ENCODE measurements at regions not wholly inside any gene's neighbourhood (a gene's known extent, or its start where the extent isn't known, plus 50 kb on each side); places are given as distances from the start of the nearest gene placed in this dataset.
"Not testable (repeated sequence)": the region's sequence is repeated elsewhere in the genome, so short reads cannot be mapped to it uniquely, and the experiment has no call there.

DNA sequence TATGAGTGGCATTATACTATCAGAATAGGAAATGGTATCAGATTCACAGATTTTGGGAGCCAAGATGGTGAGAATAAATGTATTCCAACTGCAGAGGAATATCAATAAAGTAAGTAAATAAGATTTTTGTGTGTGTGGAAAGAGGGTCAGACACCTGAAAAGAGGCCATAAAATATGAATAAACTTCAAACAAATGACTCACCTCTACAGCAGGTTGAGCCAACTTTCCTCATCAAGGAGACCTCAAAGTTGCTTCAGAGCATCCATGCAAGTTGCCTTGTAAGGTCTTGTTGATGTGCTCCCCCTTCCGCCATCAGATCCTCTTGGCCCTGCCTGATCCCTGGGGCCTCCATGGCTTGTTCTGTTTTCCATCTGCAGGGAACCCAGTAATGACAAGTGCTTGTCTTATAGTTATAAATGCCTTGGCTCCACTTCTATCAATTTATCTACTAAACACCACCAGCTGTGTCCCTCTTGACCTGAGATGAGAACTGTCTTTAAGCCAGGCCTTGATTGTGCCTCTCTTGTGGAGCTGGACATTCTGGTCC lies 775.6 kb downstream of the LTN1 start:
- DNase-seq: no peak

DNA sequence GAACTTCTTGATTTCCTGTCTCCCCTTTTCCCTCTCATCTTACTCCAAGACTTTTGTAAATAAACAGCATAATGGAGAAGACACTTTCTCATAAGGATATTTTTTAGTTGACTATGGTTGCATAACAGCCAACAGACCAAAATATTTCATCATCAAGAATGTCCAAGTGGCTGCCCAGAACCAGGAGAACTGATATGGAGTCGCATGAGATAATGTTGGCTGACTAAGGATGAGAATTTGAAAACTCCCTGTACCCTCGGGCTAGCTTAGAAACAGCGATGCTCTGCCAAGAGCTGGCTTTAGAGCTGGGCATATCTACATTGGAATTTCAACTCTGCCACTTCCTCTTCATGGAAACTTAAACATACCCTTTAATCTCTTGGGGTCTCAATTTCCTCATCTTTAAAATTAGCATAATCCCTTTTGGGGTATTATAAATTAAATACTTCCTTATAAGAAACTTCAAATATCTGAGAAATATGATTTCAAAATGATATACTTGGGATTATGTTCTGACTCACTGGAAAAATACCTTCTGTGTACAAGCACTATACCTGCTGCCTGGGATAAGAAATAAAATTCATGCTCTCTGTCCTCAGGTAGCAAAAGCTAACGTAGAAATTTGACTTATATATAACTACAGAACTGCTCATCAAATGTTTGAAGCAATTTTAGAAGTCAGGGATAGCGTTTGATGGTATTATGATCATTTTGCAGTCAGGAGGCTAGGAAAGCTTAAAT lies 777.3 kb downstream of the LTN1 start:
- DNase-seq: no peak

DNA sequence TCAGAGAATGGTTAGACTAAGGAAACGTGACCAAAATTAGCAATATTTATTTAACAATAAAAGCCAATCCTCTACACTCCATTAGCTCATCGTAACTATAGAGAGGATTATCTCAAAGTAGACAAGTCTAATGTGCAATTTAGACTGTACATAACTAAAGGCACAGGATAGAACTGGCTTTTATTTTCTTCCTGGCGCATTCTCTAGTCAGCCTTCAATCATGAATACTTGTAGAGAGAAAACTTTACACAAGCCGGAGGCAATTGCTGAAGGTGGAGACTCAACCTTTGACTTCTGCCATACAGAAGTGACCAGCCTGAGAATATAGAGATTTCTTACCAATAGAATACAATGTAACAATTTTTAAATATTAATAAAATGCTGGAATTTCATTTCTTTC lies 777.9 kb downstream of the LTN1 start:
- no peak for DNase-seq

DNA sequence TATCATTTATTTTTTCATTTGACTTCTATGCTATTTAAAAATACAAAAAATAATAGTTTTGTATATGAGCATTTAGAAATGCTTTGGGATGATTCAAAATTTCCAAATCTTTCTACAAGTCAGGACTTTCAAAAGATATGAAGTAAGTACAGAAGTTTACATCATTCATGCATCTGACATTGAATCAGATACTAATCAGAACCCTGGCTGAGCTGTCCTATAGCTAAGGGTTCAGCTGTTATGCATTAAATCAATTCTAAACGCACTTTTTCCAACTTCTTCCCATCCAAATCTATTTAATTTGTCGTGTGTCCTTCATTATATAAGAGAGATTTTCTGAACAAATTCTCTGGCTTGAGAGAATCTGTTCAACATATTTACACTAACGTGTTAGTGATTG lies 779.4 kb downstream of the LTN1 start:
- DNase-seq: no peak

DNA sequence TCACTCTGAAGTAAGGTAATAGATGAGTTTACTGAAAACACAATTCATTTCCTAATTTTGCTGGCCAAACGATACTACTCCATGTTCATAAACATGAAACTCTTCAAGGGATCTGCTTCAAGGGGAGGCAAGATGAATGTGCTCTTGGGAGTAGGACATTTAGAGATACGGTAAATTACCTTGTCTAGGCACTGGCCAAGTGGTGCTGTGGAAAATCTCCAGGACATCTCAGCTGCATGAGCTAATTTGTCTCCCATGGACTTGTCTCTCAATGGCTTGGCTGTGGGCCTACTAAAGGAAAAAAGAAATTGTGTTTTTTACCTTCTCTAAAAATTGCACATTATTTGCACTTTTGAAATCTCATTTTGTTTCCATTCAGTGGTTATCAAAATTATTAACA lies 780.6 kb downstream of the LTN1 start:
- DNase-seq: no peak

DNA sequence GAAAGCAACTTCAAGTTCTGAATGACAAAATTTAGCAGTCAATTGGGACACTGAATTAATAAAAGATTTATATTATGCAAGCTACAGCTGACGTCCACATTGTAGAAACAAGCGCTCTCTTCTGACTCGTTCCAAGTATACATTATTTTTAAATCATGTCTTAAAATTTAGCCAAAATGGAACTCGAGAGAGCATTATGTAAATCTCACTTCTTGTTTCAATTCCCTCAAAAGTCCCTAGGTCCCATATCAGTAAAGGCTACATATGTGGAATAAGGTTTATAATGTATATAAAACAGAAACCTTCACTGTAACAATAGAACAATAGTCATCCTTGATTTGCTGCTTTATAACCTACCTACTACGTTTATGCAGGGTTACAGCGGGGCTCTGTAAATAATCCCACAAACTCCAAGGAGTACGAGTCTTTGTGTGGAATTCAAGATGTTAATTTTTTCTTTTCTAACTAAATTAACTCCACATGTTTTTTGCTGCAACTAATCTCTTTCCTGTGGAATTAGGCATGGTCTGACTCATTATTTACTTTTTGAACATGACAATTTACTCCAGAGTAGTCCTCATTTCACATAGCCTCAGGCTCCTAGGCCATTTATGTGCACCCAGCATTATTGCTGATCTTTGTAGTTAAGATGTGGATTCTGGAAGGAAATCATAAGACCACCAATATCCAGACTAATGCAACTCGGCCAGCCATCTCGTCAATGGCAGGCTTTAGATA lies 785.1 kb downstream of the LTN1 start:
- DNase-seq: no peak

DNA sequence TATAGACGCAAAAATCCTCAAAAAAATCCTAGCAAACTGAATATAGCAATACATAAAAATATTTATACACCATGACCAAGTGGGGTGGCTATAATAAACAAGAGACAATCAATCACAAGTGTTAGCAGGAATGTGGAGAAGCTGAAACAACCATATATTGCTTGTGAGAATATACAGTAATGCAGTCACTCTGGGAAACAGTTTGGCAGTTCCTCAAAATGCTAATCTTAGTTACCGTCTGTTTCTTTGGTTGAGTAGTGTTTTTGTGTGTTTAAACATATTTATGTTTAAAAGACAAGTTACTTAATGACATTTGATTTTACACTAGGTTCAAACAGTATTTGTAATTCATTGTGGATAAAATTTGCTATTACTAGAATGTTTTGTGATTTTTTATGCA lies 792.0 kb downstream of the LTN1 start:
- DNase-seq: no peak

DNA sequence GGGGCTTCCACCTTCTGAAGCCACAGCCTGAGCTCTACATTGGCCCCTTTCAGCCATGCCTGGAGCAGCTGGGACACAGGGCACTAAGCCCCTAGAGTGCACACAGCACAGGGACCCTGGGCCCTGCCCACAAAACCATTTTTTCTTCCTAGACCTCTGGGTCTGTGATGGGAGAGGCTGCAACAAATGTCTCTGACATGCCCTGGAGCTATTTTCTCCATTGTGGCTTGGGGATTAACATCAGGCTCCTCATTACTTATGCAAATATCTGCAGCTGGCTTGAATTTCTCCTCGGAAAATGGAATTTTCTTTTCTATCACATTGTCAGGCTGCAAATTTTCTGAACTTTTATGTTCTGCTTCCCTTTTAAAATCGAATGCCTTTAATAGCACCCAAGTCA lies 795.7 kb downstream of the LTN1 start:
- DNase-seq: no peak

DNA sequence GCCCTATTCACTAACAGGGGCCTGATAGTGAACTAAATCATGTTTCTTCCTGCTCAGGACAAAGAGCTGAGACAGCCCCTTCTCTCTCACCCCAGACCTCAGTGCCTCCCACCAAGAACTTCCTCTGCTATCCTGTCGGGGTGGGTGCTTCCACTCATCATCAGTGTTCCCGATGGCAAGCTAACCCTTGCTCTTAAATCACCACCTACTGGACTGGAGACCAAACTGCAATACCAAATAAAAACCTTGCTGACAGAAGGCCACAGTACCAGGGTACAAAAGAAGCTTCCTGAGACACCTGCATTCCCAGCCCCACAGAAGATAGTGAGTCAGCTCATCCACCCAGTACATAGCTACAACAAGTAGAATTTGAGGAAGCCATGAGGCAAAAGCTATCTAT lies 799.5 kb downstream of the LTN1 start:
- no peak for DNase-seq

DNA sequence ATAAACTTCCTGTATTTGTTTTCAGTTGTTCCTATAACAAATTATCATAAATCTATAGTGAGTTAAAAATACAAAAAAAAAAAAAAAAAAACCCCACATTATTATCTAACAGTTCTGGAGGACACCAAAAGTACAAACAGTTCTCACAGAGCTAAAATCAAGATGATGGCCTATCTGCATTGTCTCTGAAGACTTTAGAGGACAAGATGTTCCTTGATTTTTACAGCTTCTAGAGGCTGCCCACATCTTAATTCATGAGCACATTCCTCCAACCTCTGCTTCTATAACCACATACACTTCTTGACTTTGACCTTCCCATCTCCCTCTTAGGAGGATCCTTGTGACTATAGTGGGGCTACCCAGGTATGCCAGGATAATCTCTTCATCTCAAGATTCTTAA lies 806.1 kb downstream of the LTN1 start:
- no peak for DNase-seq

DNA sequence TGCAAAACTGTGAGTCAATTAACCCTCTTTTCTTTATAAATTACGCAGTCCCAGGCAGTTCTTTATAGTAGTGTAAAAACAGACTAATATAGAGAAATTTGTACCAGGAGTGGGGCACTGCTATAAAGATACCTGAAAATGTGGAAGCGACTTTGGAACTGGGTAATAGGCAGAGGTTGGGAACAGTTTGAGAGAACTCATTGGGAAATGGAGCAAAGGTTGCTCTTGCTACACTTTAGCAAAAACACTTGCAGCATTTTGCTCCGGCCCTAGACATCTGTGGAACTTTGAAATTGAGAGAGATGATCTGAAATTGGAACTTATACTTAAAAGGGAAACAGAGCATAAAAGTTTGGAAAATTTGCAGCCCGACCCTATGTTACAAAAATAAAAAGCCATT lies 810.9 kb downstream of the LTN1 start:
- DNase-seq: no peak

DNA sequence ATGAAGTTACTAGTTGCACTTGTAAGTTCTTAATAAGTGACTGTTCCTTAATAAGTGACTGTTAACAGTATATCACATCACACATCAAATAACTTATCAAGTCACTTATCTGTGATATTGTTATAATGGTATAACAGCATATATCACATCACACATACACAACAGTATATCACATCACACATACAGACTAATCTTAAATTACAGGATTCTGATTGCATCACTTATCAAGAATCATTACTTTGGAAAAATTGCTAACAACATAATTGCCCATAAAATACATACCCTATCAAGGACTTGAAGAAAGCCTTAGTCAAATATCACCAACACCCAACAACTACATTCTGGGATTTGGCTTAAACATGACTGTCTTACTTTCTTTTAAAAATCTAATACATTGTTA lies 813.5 kb downstream of the LTN1 start:
- no peak for DNase-seq

DNA sequence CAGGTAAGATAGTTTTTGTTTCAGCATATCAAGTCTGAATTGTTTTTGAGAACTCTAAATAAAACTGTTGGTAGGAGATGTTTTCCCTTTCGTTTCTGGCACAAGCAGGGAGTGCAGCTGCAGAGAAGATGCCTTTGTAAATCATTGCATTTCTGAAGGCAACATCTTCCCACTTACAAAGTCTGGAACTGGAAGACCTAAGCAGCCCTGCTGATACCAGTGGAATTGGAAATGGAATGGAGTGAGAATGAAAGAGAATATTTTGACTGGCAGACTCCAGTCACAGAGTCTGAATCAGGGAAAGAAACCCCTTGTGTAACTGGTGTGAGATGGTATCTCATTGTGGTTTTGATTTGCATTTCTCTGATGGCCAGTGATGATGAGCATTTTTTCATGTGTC lies 815.6 kb downstream of the LTN1 start:
- no peak for DNase-seq

DNA sequence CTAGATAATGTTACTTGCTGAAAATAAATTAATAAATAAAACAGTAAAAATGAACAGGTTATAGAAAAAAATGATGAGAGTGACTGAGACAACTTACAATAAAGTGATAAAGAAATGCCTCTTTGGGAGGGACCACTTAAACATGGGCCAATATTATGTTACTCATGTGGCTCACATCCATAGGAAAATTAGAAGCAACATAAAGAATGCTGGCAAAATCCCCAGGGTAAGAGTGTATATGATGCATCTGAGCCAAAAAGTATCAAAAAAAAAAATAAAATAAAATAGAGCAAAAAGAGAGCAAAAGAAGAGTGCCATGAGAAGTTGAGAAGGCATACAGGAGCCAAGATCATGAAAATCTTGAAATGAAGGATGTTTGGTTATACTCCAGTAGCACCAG lies 818.0 kb downstream of the LTN1 start:
- no peak for DNase-seq

DNA sequence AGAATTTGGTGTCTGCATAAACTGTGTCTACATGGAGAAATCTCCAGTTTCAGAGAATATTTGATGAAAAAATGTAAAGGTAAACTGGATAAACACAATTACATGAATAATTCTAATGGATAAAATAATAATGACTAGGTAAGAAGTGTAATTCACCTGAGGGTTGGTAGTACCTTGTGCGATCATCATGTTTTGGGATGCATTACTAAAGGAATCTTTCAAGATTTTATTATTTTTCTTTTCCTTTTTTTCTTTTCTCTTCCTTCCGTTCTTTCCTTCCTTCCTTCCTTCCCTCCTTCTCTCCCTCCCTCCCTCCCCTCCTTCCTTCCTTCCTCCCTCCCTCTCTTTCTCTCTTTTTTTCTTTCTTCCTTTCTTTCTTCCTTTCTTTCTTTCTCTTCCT lies 818.7 kb downstream of the LTN1 start:
- no peak for DNase-seq

DNA sequence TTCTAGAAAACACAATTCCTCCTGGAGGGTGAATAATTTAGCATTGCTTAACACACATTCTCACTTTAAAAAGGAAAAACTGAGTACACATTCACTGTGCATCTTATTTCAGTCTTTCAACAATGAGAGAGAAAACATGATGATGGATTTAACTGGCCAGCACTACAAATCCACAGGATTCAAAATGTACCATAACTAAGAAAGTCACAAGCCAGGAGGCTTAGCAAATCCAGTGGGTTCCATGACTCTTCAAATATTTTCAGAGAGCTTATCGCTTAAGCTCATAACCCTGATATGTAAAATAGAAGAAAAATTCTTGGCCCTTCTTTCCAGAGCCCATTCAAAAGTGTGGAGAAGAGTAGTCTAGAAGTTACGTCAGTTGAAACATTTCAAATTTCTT lies 820.3 kb downstream of the LTN1 start:
- DNase-seq: no peak

DNA sequence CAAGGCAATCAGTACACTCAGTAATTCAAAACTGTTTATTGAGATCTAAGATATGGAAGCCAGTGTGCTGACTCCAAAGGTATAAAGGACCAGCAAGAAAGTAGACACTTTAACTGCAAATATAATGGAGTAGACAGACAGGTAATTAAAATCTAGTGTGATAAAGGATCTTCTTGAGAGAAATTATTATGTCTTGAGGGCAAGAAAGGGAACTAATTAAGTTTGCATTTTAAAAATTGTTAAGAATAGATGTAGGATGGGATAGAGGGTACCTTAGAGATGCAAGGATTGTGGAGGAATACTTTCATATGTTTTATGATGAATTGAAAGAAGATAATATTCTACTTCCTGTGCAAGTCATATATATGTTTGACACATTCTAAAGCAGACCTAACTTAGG lies 825.3 kb downstream of the LTN1 start:
- DNase-seq: no peak

DNA sequence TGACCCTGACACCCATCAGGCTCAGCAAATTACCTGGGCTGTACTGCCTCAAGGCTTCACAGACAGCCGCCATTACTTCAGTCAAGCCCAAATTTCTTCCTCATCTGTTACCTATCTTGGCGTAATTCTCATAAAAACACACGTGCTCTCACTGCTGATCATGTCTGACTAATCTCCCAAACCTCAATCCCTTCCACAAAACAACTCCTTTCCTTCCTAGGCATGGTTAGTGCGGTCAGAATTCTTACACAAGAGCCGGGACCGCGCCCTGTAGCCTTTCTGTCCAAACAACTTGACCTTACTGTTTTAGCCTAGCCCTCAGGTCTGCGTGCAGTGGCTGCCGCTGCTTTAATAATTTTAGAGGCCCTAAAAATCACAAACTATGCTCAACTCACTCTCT lies 828.2 kb downstream of the LTN1 start:
- not testable (repeated sequence) for DNase-seq

DNA sequence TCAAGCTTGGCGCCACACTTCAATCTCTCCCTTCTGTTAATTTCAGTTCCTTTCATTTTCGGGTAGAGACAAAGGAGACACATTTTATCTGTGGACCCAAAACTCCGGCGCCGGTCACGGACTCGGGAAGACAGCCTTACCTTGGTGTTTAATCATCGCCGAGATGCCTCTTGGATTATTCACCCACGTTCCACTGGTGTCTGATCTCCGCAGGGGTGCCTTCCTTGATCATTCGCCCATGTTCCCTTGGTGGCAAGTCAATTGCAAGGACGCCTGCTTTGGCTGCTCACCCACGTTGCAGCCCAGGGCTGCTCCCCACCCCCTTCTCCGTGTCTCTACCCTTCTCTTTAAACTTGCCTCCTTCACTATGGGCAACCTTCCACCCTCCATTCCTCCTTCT lies 830.6 kb downstream of the LTN1 start:
- DNase-seq: not testable (repeated sequence)

DNA sequence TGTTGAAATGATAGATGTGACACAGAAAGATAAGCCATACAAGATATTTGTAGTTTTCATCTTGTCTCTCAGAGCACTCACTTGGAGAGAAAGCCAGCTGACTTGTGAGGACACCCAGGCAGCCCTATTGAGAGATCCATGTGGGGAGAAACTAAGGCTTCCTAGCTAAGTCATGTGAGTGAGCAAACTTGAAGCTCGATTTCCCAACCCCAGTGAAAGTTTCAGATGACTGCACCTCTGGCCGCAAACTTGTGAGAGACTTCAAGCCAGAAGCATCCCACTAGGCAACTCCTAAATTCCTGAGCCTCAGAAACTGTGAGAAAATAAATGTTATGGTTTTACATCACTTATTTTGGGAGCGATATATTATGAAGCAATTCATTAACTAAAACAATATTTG lies 832.3 kb downstream of the LTN1 start:
- no peak for DNase-seq

DNA sequence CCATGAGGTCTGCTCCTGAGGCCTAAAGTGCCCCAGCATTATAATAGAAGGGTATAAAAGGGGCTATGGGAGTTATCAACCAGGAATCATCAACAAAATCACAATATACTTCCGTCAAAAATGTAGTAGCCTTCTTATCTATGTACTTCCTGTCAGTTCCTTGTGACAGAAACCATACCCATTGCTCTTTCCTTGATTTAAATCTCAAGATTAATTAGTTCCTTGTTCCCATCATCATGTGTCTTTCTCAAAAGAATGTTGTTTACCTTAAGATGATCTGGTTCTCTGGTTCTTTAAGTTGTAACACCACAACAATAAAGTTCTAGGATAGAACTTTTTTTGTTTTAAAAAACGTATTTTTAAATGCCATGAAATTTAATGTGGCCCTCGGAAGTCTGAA lies 833.3 kb downstream of the LTN1 start:
- DNase-seq: no peak

DNA sequence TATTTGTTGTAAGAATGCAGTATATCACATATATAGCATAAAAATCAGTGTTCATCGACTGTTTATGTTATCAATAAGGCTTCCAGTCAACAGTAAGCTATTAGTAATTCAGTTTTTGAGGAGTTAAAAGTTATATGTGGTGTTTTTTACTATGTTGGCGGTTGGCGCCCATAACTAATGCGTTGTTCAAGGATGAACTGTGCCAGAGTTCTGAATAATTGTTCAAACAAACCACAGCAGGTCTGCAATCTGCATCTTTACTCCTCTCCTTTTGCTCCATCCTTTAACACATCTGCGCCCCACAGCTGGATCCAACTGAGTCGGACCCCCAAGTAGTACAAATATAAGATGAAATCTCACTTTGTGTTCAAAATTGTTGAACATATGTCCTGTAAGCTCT lies 836.1 kb downstream of the LTN1 start:
- DNase-seq: no peak

DNA sequence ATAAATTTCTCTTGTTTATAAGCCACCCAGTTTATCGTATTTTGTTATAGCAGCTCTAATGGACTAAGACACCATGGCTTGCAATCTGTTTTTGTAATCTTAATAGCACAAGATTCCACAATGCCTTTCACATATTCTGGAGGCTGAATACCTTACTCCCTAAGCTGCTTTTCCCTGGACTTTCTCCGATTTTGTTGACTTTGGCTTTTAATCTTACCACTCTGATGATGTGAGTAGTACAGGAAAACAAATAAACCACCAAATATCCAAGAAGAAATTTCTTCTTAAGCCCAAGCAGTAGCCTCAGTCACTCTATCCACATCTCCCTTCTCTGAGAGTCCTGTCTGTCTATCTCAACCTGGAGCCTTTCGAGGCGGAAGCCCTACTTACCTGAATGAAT lies 838.6 kb downstream of the LTN1 start:
- DNase-seq: no peak

DNA sequence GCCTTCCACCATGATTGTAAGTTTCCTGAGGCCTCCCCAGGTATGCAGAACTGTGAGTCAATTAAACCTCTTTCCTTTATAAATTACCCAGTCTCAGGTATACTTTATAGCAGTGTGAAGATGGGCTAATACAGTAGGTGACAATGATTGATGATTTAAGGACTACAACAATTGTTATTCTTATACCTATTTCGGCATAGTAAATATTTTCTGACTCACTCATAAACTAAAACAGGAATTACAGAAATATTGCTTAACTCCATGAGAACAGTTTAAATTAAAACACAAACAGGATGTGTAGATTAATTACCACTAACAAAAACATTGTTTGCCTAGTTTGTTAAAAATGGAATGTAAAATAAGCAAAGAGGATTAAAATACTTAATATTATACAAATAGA lies 839.9 kb downstream of the LTN1 start:
- DNase-seq: no peak

DNA sequence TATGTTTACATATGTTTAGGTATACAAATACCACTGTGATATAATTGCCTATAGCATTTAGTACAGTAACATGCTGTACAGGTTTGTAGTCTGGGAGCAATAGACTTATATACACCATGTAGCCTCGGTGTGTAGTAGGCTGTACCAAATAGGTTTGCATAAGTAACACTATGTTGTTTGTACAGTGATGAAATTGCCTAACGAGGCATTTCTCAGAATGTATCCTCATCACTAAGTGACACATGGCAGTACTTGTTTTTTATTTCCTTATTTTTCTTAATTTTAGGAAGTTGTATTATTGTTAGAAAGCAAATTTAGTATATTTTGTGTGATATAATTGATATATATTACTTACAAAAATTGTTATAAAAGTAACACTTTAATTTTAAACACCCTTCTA lies 840.9 kb downstream of the LTN1 start:
- no peak for DNase-seq

All from RPMI8226 (cell line).